Stomach (tissue), 8 donors: ENCODE measurements at regions not wholly inside any gene's neighbourhood (a gene's known extent, or its start where the extent isn't known, plus 50 kb on each side); places are given as distances from the start of the nearest gene placed in this dataset.
A peak's percentile ranks its signal among the peaks of the same experiment; 100 is the strongest.

ENCODE experiments used
- DNase-seq, 2 donors: peaks; one replicate each; pipeline versions ENCODE4 v3.0.0 to v3.0.0-alpha.2; 2013 to 2019
- H3K27ac ChIP-seq, 5 donors: fragments of 200-600 bp in 4 of 5; sonication (generic) in 4 of 5; one replicate each; pipeline ENCODE4 v1.5.1; 2013 to 2019; ENCODE audit warnings: mild to moderate bottlenecking in 1 of 5, moderate library complexity in 1 of 5
- H3K27me3 ChIP-seq, 3 donors: fragments of 200-600 bp; sonication (generic); one replicate each; pipeline ENCODE4 v1.5.1; 2017 to 2019; ENCODE audit warnings: mixed run types in 1 of 3
- H3K36me3 ChIP-seq, 4 donors: fragments of 200-600 bp; sonication (generic); 1 replicate in 3 of 4; 2 replicates in 1 of 4; pipeline ENCODE4 v1.5.1; 2016 to 2019
- H3K4me1 ChIP-seq, 4 donors: fragments of 200-600 bp; sonication (generic); one replicate each; pipeline ENCODE4 v1.5.1; 2016 to 2019
- H3K4me3 ChIP-seq, 4 donors: fragments of 200-600 bp; sonication (generic) in 3 of 4; one replicate each; pipeline ENCODE4 v1.5.1; 2016 to 2019; ENCODE audit warnings: mild to moderate bottlenecking in 1 of 4
- H3K9me3 ChIP-seq, 4 donors: fragments of 200-600 bp; sonication (generic); one replicate each; pipeline ENCODE4 v1.5.1; 2016 to 2019
- CTCF ChIP-seq, 7 experiments: fragments of 450-650 bp in 4 of 7; fragments of 200-600 bp in 3 of 7; sonication (generic) in 3 of 7; IDR thresholded peaks; one replicate each; pipeline ENCODE4 v1.5.1; 2016 to 2019; ENCODE audit warnings: antibody characterized with exemption in 7 of 7, control low read depth in 2 of 7, mild to moderate bottlenecking in 1 of 7
- EP300 ChIP-seq: sonication (generic); formaldehyde crosslinking; IDR thresholded peaks from one replicate; pipeline ENCODE4 v1.6.1; 2017; ENCODE audit warnings: antibody characterized with exemption
- POLR2A ChIP-seq, 4 donors: fragments of 450-650 bp; IDR thresholded peaks; one replicate each; pipeline ENCODE4 v1.6.1; 2016; ENCODE audit warnings: antibody characterized with exemption in 4 of 4, control low read depth in 2 of 4, mild to moderate bottlenecking in 1 of 4, moderate library complexity in 1 of 4
- POLR2AphosphoS5 ChIP-seq, 3 donors: sonication (generic); formaldehyde crosslinking; IDR thresholded peaks; one replicate each; pipeline ENCODE4 v1.6.1; 2016; ENCODE audit warnings: antibody characterized with exemption in 3 of 3
- WGBS, 5 donors: extraction: QIAGEN DNeasy Blood & Tissue Kit in 3 of 5; methylation state at CpG; one replicate each; pipeline versions ENCODE4 v1.1.5 to v1.1.7; 2013 to 2018; 5-methylcytosine and 5-hydroxymethylcytosine counted together
- intact Hi-C: fragments of 100-400 bp; cut with DNase I; formaldehyde crosslinking; loops from one replicate; pipeline ENCODE4 v1.15.1; 2023; ENCODE audit warnings: low total_unique reads
- donor health status: healthy with polysubstance abuse.
- donor health status: Bipolar disorder and iron deficiency.
- donor health status: healthy.

GRCh38 chr2:83860320-83860719 lies 598.8 kb downstream of the SUCLG1 start:
- H3K4me1 ChIP-seq, result no peaks in the 10 kb centered on the region
- no peaks in the 10 kb centered on the region for H3K36me3 ChIP-seq
- WGBS, 5 donors, result 68 to 82% (median 75%) methylated on average over 7 of the region's 7 CpGs
- TF ChIP-seq EP300, result no peak
- no peaks in the 10 kb centered on the region for H3K27me3 ChIP-seq
- H3K4me3 ChIP-seq, result no peak overlapping the region
- intact Hi-C loops, result no loop called here
- no peak overlapping the region for H3K27ac ChIP-seq
- no peak for DNase-seq
- no peaks in the 10 kb centered on the region for H3K9me3 ChIP-seq

- intact Hi-C loops, result no loop called here
- H3K36me3 ChIP-seq, result no peaks in the 10 kb centered on the region
- DNase-seq, result peak in 1 of 2 donors; percentile 3
- no peaks in the 10 kb centered on the region for H3K9me3 ChIP-seq
- TF ChIP-seq EP300 (no peak), CTCF (IDR thresholded peaks at IDR 0.05) (no peak), POLR2A (IDR thresholded peaks at IDR 0.05) (no peak), POLR2AphosphoS5 (IDR thresholded peaks at IDR 0.05) (no peak)
- no peaks in the 10 kb centered on the region for H3K27me3 ChIP-seq
- H3K27ac ChIP-seq, result no peak overlapping the region
- no peak overlapping the region for H3K4me3 ChIP-seq
- 29 to 69% (median 40%) methylated on average over 1 of the region's 1 CpG for WGBS, 5 donors
- no peaks in the 10 kb centered on the region for H3K4me1 ChIP-seq
Observed at GRCh38 chr2:83859553-83859952, 599.5 kb downstream of the SUCLG1 start.

- H3K27ac ChIP-seq, result no peak overlapping the region
- intact Hi-C loops, result no loop called here
- H3K36me3 ChIP-seq, result no peaks in the 10 kb centered on the region
- H3K9me3 ChIP-seq, result peaks cover 0 to 6% (median 0%) of the 10 kb centered on the region in 4 donors
- WGBS, 5 donors, result 82 to 99% (median 91%) methylated on average over 5 of the region's 5 CpGs
- no peak for DNase-seq
- no peak for TF ChIP-seq POLR2AphosphoS5 (IDR thresholded peaks at IDR 0.05)
- H3K4me3 ChIP-seq, result no peak overlapping the region
- no peaks in the 10 kb centered on the region for H3K4me1 ChIP-seq
- H3K27me3 ChIP-seq, result no peaks in the 10 kb centered on the region
Observed at GRCh38 chr2:83851066-83851465, 608.0 kb downstream of the SUCLG1 start.

GRCh38 chr2:83850071-83850725 lies 608.9 kb downstream of the SUCLG1 start:
- H3K27me3 ChIP-seq, result no peaks in the 10 kb centered on the region
- TF ChIP-seq POLR2AphosphoS5 (IDR thresholded peaks at IDR 0.05), result no peak
- no peak for TF ChIP-seq EP300
- no peak for TF ChIP-seq POLR2A (IDR thresholded peaks at IDR 0.05)
- no peak for TF ChIP-seq CTCF (IDR thresholded peaks at IDR 0.05)
- WGBS, 5 donors, result 68 to 87% (median 83%) methylated on average over 3 of the region's 3 CpGs
- no peak overlapping the region for H3K4me3 ChIP-seq
- H3K9me3 ChIP-seq, result peaks cover 0 to 6% (median 0%) of the 10 kb centered on the region in 4 donors
- no peak overlapping the region for H3K27ac ChIP-seq
- intact Hi-C loops, result no loop called here
- H3K4me1 ChIP-seq, result no peaks in the 10 kb centered on the region
- DNase-seq, result no peak
- H3K36me3 ChIP-seq, result no peaks in the 10 kb centered on the region

GRCh38 chr2:83844490-83844889 lies 614.6 kb downstream of the SUCLG1 start:
- H3K4me1 ChIP-seq, result no peaks in the 10 kb centered on the region
- H3K9me3 ChIP-seq, result no peaks in the 10 kb centered on the region
- H3K27ac ChIP-seq, result no peak overlapping the region
- no peak for DNase-seq
- 79 to 89% (median 85%) methylated on average over 2 of the region's 2 CpGs for WGBS, 5 donors
- TF ChIP-seq EP300 (no peak), POLR2A (IDR thresholded peaks at IDR 0.05) (no peak), POLR2AphosphoS5 (IDR thresholded peaks at IDR 0.05) (no peak), CTCF (IDR thresholded peaks at IDR 0.05) (no peak)
- H3K27me3 ChIP-seq, result no peaks in the 10 kb centered on the region
- intact Hi-C loops, result no loop called here
- H3K4me3 ChIP-seq, result no peak overlapping the region
- no peaks in the 10 kb centered on the region for H3K36me3 ChIP-seq
